ENCODE measurements at regions not wholly inside any gene's neighbourhood (a gene's known extent, or its start where the extent isn't known, plus 50 kb on each side); places are given as distances from the start of the nearest gene placed in this dataset.

- no peak for DNase-seq
- H3K4me1 ChIP-seq = no peaks in the 10 kb centered on the region
- intact Hi-C loops (cut with DNase I; ENCODE audit: low total_unique reads) = no loop called here
- no peaks in the 10 kb centered on the region for H3K9me3 ChIP-seq
- H3K27ac ChIP-seq = no peak overlapping the region
- WGBS, 2 donors = 92 to 95% methylated on average over 2 of the region's 2 CpGs
- no peak overlapping the region for H3K4me3 ChIP-seq
- no peaks in the 10 kb centered on the region for H3K27me3 ChIP-seq
- no peaks in the 10 kb centered on the region for H3K36me3 ChIP-seq (ENCODE audit: low read depth, missing control alignments)
- no peak for TF ChIP-seq POLR2A (IDR thresholded peaks at IDR 0.05)
- TF ChIP-seq CTCF (IDR thresholded peaks at IDR 0.05) = no peak
Observed at GRCh38 chr10:58970160-58970915, 206.1 kb upstream of the PHYHIPL start.

GRCh38 chr10:58971211-58971610 is 205.2 kb upstream of the PHYHIPL start:
- H3K27me3 ChIP-seq = no peaks in the 10 kb centered on the region
- TF ChIP-seq CTCF (IDR thresholded peaks at IDR 0.05) (no peak), POLR2A (IDR thresholded peaks at IDR 0.05) (no peak)
- no peaks in the 10 kb centered on the region for H3K36me3 ChIP-seq (ENCODE audit: low read depth, missing control alignments)
- DNase-seq = no peak
- intact Hi-C loops (cut with DNase I; ENCODE audit: low total_unique reads) = no loop called here
- no peaks in the 10 kb centered on the region for H3K4me1 ChIP-seq
- H3K4me3 ChIP-seq = no peak overlapping the region
- no peak overlapping the region for H3K27ac ChIP-seq
- H3K9me3 ChIP-seq = no peaks in the 10 kb centered on the region

GRCh38 chr10:58971796-58972491 is 204.5 kb upstream of the PHYHIPL start:
- intact Hi-C loops (cut with DNase I; ENCODE audit: low total_unique reads) = no loop called here

GRCh38 chr10:58972576-58973234 is 203.7 kb upstream of the PHYHIPL start:
- H3K9me3 ChIP-seq = no peaks in the 10 kb centered on the region
- H3K4me1 ChIP-seq = no peaks in the 10 kb centered on the region
- no peak overlapping the region for H3K27ac ChIP-seq
- no peaks in the 10 kb centered on the region for H3K36me3 ChIP-seq (ENCODE audit: low read depth, missing control alignments)
- DNase-seq = no peak
- TF ChIP-seq CTCF (IDR thresholded peaks at IDR 0.05) = no peak
- TF ChIP-seq POLR2A (IDR thresholded peaks at IDR 0.05) = no peak
- H3K27me3 ChIP-seq = no peaks in the 10 kb centered on the region
- intact Hi-C loops (cut with DNase I; ENCODE audit: low total_unique reads) = no loop called here
- 83 to 84% methylated on average over 2 of the region's 2 CpGs for WGBS, 2 donors
- no peak overlapping the region for H3K4me3 ChIP-seq

More at GRCh38 chr10:58971796-58972491, 204.5 kb upstream of the PHYHIPL start:
- no peaks in the 10 kb centered on the region for H3K36me3 ChIP-seq (ENCODE audit: low read depth, missing control alignments)
- no peaks in the 10 kb centered on the region for H3K27me3 ChIP-seq
- H3K4me1 ChIP-seq = no peaks in the 10 kb centered on the region
- no peak for DNase-seq
- no peak for TF ChIP-seq POLR2A (IDR thresholded peaks at IDR 0.05)
- TF ChIP-seq CTCF (IDR thresholded peaks at IDR 0.05) = no peak
- 70 to 75% methylated on average over 2 of the region's 2 CpGs for WGBS, 2 donors
- H3K27ac ChIP-seq = no peak overlapping the region
- H3K4me3 ChIP-seq = no peak overlapping the region
- H3K9me3 ChIP-seq = no peaks in the 10 kb centered on the region

All from testis (tissue), 2 donors.